Liver (tissue), 3 donors: ENCODE measurements at regions not wholly inside any gene's neighbourhood (a gene's known extent, or its start where the extent isn't known, plus 50 kb on each side); places are given as distances from the start of the nearest gene placed in this dataset.
"Not testable (repeated sequence)": the region's sequence is repeated elsewhere in the genome, so short reads cannot be mapped to it uniquely, and the experiment has no call there.

Experiments used
- CTCF ChIP-seq: fragments of 150-350 bp; IDR thresholded peaks from 2 replicates; pipeline ENCODE4 v1.5.1; 2017; ENCODE audit warnings: improper control_type of control experiment, low read depth, low read length; ENCODE audit not compliant: missing input control
- GABPA ChIP-seq, 2 donors: IDR thresholded peaks in 1 of 2; conservative IDR thresholded peaks in 1 of 2; 2 replicates each; pipeline ENCODE4 v1.6.1; 2016; ENCODE audit warnings: antibody characterized with exemption in 2 of 2, mild to moderate bottlenecking in 1 of 2, moderate library complexity in 1 of 2
- JUND ChIP-seq, 2 donors: IDR thresholded peaks; 2 replicates each; pipeline ENCODE4 v1.6.1; 2016; ENCODE audit warnings: antibody characterized with exemption in 2 of 2
- donor health status: healthy.
- donor health status: healthy.

GRCh38 chr7:28891876-28892234 is 66.3 kb downstream of the TRIL start:
- not testable (repeated sequence) for TF ChIP-seq GABPA (IDR thresholded peaks at IDR 0.05 in 1 of 2, conservative IDR thresholded peaks at IDR 0.05 in 1 of 2); CTCF; JUND (IDR thresholded peaks at IDR 0.05)
